Activated T-cell treated with anti-CD3 and anti-CD28 coated beads, Interleukin-2, amount 50 U/mL, for 1 hour (primary cell): ENCODE measurements at regions not wholly inside any gene's neighbourhood (a gene's known extent, or its start where the extent isn't known, plus 50 kb on each side); places are given as distances from the start of the nearest gene placed in this dataset.
"Not testable (repeated sequence)": the region's sequence is repeated elsewhere in the genome, so short reads cannot be mapped to it uniquely, and the experiment has no call there.

Experiments
- DNase-seq: peaks from one replicate; pipeline ENCODE4 v3.0.0-alpha.2; 2020

GRCh38 chr7:136527554-136527953 lies 340.9 kb upstream of the CHRM2 start:
- no peak for DNase-seq

GRCh38 chr7:136526408-136527105 lies 341.9 kb upstream of the CHRM2 start:
- no peak for DNase-seq

GRCh38 chr7:136523571-136523970 lies 344.9 kb upstream of the CHRM2 start:
- DNase-seq: no peak

- no peak for DNase-seq
These were observed 350.5 kb upstream of the CHRM2 start for GRCh38 chr7:136517971-136518370.

GRCh38 chr7:136514776-136515175 lies 353.7 kb upstream of the CHRM2 start:
- no peak for DNase-seq

GRCh38 chr7:136513744-136514143 lies 354.7 kb upstream of the CHRM2 start:
- no peak for DNase-seq

- no peak for DNase-seq
These were observed 359.0 kb upstream of the CHRM2 start for GRCh38 chr7:136509466-136509865.

GRCh38 chr7:136502162-136502561 lies 366.3 kb upstream of the CHRM2 start:
- DNase-seq: no peak

GRCh38 chr7:136501151-136501550 lies 367.3 kb upstream of the CHRM2 start:
- no peak for DNase-seq

GRCh38 chr7:136496551-136496950 lies 371.9 kb upstream of the CHRM2 start:
- DNase-seq: no peak

GRCh38 chr7:136495081-136495480 lies 373.4 kb upstream of the CHRM2 start:
- DNase-seq: no peak

GRCh38 chr7:136492366-136492765 lies 376.1 kb upstream of the CHRM2 start:
- DNase-seq: no peak

GRCh38 chr7:136489808-136490207 lies 378.6 kb upstream of the CHRM2 start:
- DNase-seq: no peak

GRCh38 chr7:136480901-136481300 lies 387.6 kb upstream of the CHRM2 start:
- DNase-seq: no peak

- DNase-seq: no peak
These were observed 388.5 kb upstream of the CHRM2 start for GRCh38 chr7:136479922-136480321.

GRCh38 chr7:136470179-136470578 lies 398.3 kb upstream of the CHRM2 start:
- no peak for DNase-seq

- no peak for DNase-seq
These were observed 415.5 kb upstream of the CHRM2 start for GRCh38 chr7:136452949-136453348.

GRCh38 chr7:136446751-136447150 lies 421.7 kb upstream of the CHRM2 start:
- no peak for DNase-seq

- DNase-seq: no peak
These were observed 426.6 kb upstream of the CHRM2 start for GRCh38 chr7:136441835-136442234.

- not testable (repeated sequence) for DNase-seq
These were observed 436.7 kb upstream of the CHRM2 start for GRCh38 chr7:136431736-136432135.

- DNase-seq: no peak
These were observed 444.4 kb upstream of the CHRM2 start for GRCh38 chr7:136424058-136424457.

GRCh38 chr7:136419740-136420139 lies 442.6 kb upstream of the MTPN start:
- not testable (repeated sequence) for DNase-seq

GRCh38 chr7:136412952-136413351 lies 435.8 kb upstream of the MTPN start:
- no peak for DNase-seq

GRCh38 chr7:136405931-136406777 lies 429.0 kb upstream of the MTPN start:
- no peak for DNase-seq
